Astrocyte of the cerebellum (primary cell): ENCODE measurements at regions not wholly inside any gene's neighbourhood (a gene's known extent, or its start where the extent isn't known, plus 50 kb on each side); places are given as distances from the start of the nearest gene placed in this dataset.
A peak's percentile ranks its signal among the peaks of the same experiment; 100 is the strongest.

Experiments used
- DNase-seq: peaks from one replicate; pipeline ENCODE4 v3.0.0-alpha.2; 2011; ENCODE audit warnings: low read depth
- H3K4me3 ChIP-seq: 2 replicates; pipeline ENCODE4 v1.5.1; 2011; ENCODE audit warnings: mild to moderate bottlenecking, low read depth, low read length, moderate library complexity
- CTCF ChIP-seq: IDR thresholded peaks from 2 replicates; pipeline ENCODE4 v1.5.1; 2012; ENCODE audit warnings: low read length, low read depth, moderate library complexity, mild to moderate bottlenecking; ENCODE audit errors: missing control alignments
- in situ Hi-C: cut with HindIII; loops from 2 replicates; pipeline ENCODE4 v1.10.0; 2017; ENCODE audit warnings: low sequenced_read_pairs

DNA sequence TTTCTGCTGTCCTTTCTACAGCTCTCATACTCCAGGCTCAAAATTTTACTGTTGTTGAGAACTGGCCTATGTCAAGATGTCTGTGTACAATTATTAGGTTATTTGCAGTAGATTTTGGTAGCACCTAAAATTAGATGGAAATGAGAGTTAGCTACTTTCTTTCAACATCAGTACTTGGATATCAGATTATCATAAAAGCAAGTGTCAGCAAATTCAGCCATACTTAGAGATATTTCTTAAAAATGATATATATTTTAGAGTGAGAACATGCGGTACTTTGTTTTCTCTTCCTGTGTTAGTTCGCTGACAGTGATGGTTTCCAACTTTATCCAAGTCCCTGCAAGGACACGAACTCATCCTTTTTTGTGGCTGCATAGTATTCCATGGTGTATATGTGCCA lies 351.8 kb upstream of the LRRC7 start:
- in situ Hi-C loops: no loop called here
- no peak for DNase-seq
- no peak overlapping the region for H3K4me3 ChIP-seq
- TF ChIP-seq CTCF: no peak

DNA sequence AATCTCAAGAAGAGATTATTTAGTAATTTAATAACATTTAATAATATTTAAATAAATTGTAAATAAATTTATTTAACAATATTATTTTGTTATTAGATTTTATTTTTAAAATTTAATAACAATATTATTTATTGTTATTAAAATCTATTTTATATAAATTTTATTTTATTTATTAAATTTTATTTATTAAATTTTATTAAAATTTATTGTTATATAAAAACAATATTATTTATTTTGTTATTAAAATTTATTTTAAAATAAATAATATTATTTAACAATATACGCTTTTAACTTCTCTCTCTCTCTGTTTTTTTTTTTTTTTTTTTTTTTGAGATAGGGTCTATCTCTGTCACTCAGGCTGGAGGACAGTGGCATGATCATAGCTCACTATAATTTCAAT lies 347.1 kb upstream of the LRRC7 start:
- H3K4me3 ChIP-seq: no peak overlapping the region
- TF ChIP-seq CTCF: no peak
- in situ Hi-C loops: no loop called here

GRCh38 chr1:69221524-69221923 lies 346.2 kb upstream of the LRRC7 start:
- in situ Hi-C loops: no loop called here
- H3K4me3 ChIP-seq: no peak overlapping the region
- DNase-seq: no peak
- peak; percentile 10 for TF ChIP-seq CTCF

More for the DNA sequence above, 347.1 kb upstream of the LRRC7 start:
- no peak for DNase-seq

GRCh38 chr1:69223156-69223555 lies 344.6 kb upstream of the LRRC7 start:
- no peak for TF ChIP-seq CTCF
- H3K4me3 ChIP-seq: no peak overlapping the region
- in situ Hi-C loops: no loop called here
- DNase-seq: no peak

GRCh38 chr1:69228501-69228900 lies 339.2 kb upstream of the LRRC7 start:
- no peak for TF ChIP-seq CTCF
- no peak for DNase-seq
- no peak overlapping the region for H3K4me3 ChIP-seq
- in situ Hi-C loops: no loop called here

GRCh38 chr1:69230208-69230607 lies 337.5 kb upstream of the LRRC7 start:
- in situ Hi-C loops: no loop called here
- no peak for TF ChIP-seq CTCF
- no peak for DNase-seq
- H3K4me3 ChIP-seq: no peak overlapping the region

DNA sequence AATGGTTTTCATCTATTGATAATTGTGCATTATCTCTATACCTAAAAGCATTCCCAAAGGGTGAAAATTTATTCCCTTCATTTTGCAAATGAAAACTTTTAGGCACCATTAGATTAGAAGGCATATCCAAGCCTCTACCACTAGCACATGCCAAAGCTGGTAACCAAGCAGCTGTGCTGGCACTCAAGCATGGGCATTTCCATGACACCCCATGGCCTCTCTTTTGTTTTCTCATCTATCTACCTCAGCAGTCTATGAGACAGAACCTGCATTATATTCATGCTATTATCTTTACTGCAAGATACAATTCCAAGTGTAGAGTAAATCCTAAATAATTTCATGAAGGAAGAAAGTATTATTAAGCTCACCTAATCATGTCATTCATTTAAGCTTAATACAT lies 334.3 kb upstream of the LRRC7 start:
- TF ChIP-seq CTCF: no peak
- no peak overlapping the region for H3K4me3 ChIP-seq
- DNase-seq: no peak
- in situ Hi-C loops: no loop called here
